ENCODE measurements at regions not wholly inside any gene's neighbourhood (a gene's known extent, or its start where the extent isn't known, plus 50 kb on each side); places are given as distances from the start of the nearest gene placed in this dataset.

- no peak overlapping the region for H3K18ac ChIP-seq (ENCODE audit: low read length)
- H3K79me2 ChIP-seq (ENCODE audit: control insufficient read depth, insufficient read depth, low read length, poor library complexity), result no peaks in the 10 kb centered on the region
- WGBS (ENCODE audit: extremely low coverage, insufficient coverage, insufficient read length), result no CpG with 5 or more reads among the region's 1 CpG
- H3K4me3 ChIP-seq (ENCODE audit: low read depth, low read length), result no peak overlapping the region
- no peak overlapping the region for H2BK120ac ChIP-seq (ENCODE audit: insufficient read depth, low read length, poor library complexity)
- no peak overlapping the region for H3K9ac ChIP-seq (ENCODE audit: low read length)
- no peaks in the 10 kb centered on the region for H3K79me1 ChIP-seq (ENCODE audit: low read length)
- H4K8ac ChIP-seq (ENCODE audit: low read depth, low read length), result no peak overlapping the region
- no peak overlapping the region for H4K91ac ChIP-seq (ENCODE audit: low read depth, low read length)
- no peaks in the 10 kb centered on the region for H3K9me3 ChIP-seq (ENCODE audit: insufficient read depth, low read depth, low read length)
- no peak for DNase-seq
- H3K27ac ChIP-seq (ENCODE audit: low read depth, low read length), result no peak overlapping the region
- no peaks in the 10 kb centered on the region for H3K27me3 ChIP-seq (ENCODE audit: insufficient read depth, low read length)
- H3K4me1 ChIP-seq (ENCODE audit: control insufficient read depth in 1 of 2, insufficient read depth in 2 of 2, low read length in 2 of 2), result peaks cover 0 to 4% of the 10 kb centered on the region in 2 experiments
- H2AFZ ChIP-seq (ENCODE audit: insufficient read depth, low read length, poor library complexity), result no peak overlapping the region
- H3K4me2 ChIP-seq (ENCODE audit: low read length), result no peak overlapping the region
- no peak overlapping the region for H2AK5ac ChIP-seq (ENCODE audit: low read length)
- H3K23ac ChIP-seq (ENCODE audit: low read length), result no peak overlapping the region
- no peaks in the 10 kb centered on the region for H3K36me3 ChIP-seq (ENCODE audit: control insufficient read depth in 1 of 2, insufficient read depth in 2 of 2, low read length in 2 of 2)
- H3K14ac ChIP-seq (ENCODE audit: low read length), result no peak overlapping the region
- H2BK5ac ChIP-seq (ENCODE audit: low read depth, low read length, poor library complexity), result no peak overlapping the region
- no peak overlapping the region for H4K12ac ChIP-seq (ENCODE audit: low read depth, low read length)
- no peak overlapping the region for H2BK12ac ChIP-seq (ENCODE audit: low read length)
- H3K4ac ChIP-seq (ENCODE audit: low read depth, low read length), result no peak overlapping the region
These were observed 712.7 kb upstream of the SGCG start for GRCh38 chr13:22468045-22468444.

DNA sequence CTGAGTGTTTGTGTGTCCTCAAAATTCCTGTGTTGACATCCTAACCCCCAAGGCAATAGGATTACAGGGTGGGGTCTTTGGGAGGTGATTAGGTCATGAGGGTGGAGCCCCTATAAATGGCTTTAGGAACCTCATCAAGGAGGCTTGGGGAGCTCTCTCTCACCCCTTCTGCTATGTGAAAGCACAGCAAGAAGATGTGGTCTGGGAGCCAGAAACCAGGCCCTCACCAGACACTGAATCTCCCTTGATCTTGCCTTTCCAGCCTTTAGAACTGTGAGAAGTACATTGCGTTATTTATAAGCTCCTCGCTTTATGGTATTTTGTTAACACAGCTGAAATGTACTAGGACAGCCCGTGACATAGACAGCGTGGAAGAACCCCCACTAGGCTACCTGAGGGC, 712.0 kb upstream of the SGCG start:
- H2AFZ ChIP-seq (ENCODE audit: insufficient read depth, low read length, poor library complexity), result no peak overlapping the region
- no peak overlapping the region for H3K9ac ChIP-seq (ENCODE audit: low read length)
- no peak overlapping the region for H4K12ac ChIP-seq (ENCODE audit: low read depth, low read length)
- no peak overlapping the region for H2BK5ac ChIP-seq (ENCODE audit: low read depth, low read length, poor library complexity)
- no peak overlapping the region for H3K14ac ChIP-seq (ENCODE audit: low read length)
- no peaks in the 10 kb centered on the region for H3K27me3 ChIP-seq (ENCODE audit: insufficient read depth, low read length)
- H3K18ac ChIP-seq (ENCODE audit: low read length), result no peak overlapping the region
- H3K79me2 ChIP-seq (ENCODE audit: control insufficient read depth, insufficient read depth, low read length, poor library complexity), result no peaks in the 10 kb centered on the region
- no CpG with 5 or more reads among the region's 4 CpGs for WGBS (ENCODE audit: extremely low coverage, insufficient coverage, insufficient read length)
- no peak overlapping the region for H3K23ac ChIP-seq (ENCODE audit: low read length)
- no peak overlapping the region for H2BK120ac ChIP-seq (ENCODE audit: insufficient read depth, low read length, poor library complexity)
- H2AK5ac ChIP-seq (ENCODE audit: low read length), result no peak overlapping the region
- H3K79me1 ChIP-seq (ENCODE audit: low read length), result no peaks in the 10 kb centered on the region
- H3K4ac ChIP-seq (ENCODE audit: low read depth, low read length), result no peak overlapping the region
- H3K36me3 ChIP-seq (ENCODE audit: control insufficient read depth in 1 of 2, insufficient read depth in 2 of 2, low read length in 2 of 2), result no peaks in the 10 kb centered on the region
- H2BK12ac ChIP-seq (ENCODE audit: low read length), result no peak overlapping the region
- H4K91ac ChIP-seq (ENCODE audit: low read depth, low read length), result no peak overlapping the region
- no peak overlapping the region for H4K8ac ChIP-seq (ENCODE audit: low read depth, low read length)
- peak; percentile 3 to 17 for DNase-seq
- H3K4me1 ChIP-seq (ENCODE audit: control insufficient read depth in 1 of 2, insufficient read depth in 2 of 2, low read length in 2 of 2), result peaks cover 0 to 4% of the 10 kb centered on the region in 2 experiments
- H3K4me2 ChIP-seq (ENCODE audit: low read length), result no peak overlapping the region
- H3K27ac ChIP-seq (ENCODE audit: low read depth, low read length), result no peak overlapping the region
- H3K4me3 ChIP-seq (ENCODE audit: low read depth, low read length), result no peak overlapping the region
- H3K9me3 ChIP-seq (ENCODE audit: insufficient read depth, low read depth, low read length), result no peaks in the 10 kb centered on the region

DNA sequence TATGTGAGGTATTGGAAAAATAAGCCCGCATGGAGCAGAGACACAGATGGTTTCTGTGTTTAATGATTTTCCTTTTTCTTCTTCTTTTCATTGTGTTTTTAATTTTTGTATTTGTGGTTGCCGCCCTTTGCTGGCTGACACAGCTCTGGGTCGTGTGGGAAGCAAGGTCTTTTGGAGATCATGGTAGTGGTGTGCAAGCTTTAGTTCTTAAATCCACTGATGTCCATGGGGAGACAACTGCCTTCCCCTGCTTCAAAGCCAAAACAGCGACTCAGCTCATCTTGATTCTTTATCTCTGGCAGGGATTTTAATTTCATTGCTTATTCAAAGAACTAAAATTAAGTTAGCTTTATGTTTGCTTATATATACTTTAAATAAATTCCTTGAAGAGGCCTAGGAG, 711.3 kb upstream of the SGCG start:
- Histone ChIP-seq H4K91ac (ENCODE audit: low read depth, low read length) (no peak overlapping the region), H3K9me3 (ENCODE audit: insufficient read depth, low read depth, low read length) (no peaks in the 10 kb centered on the region), H2BK12ac (ENCODE audit: low read length) (no peak overlapping the region), H3K27ac (ENCODE audit: low read depth, low read length) (no peak overlapping the region), H3K27me3 (ENCODE audit: insufficient read depth, low read length) (no peaks in the 10 kb centered on the region), H3K23ac (ENCODE audit: low read length) (no peak overlapping the region), H3K36me3 (ENCODE audit: control insufficient read depth in 1 of 2, insufficient read depth in 2 of 2, low read length in 2 of 2) (no peaks in the 10 kb centered on the region), H2BK5ac (ENCODE audit: low read depth, low read length, poor library complexity) (no peak overlapping the region), H3K4me3 (ENCODE audit: low read depth, low read length) (no peak overlapping the region), H2BK120ac (ENCODE audit: insufficient read depth, low read length, poor library complexity) (no peak overlapping the region), H3K4me2 (ENCODE audit: low read length) (no peak overlapping the region), H4K8ac (ENCODE audit: low read depth, low read length) (no peak overlapping the region), H3K4ac (ENCODE audit: low read depth, low read length) (no peak overlapping the region), H3K4me1 (ENCODE audit: control insufficient read depth in 1 of 2, insufficient read depth in 2 of 2, low read length in 2 of 2) (peaks cover 0 to 4% of the 10 kb centered on the region in 2 experiments), H3K79me1 (ENCODE audit: low read length) (no peaks in the 10 kb centered on the region), H3K9ac (ENCODE audit: low read length) (no peak overlapping the region), H3K79me2 (ENCODE audit: control insufficient read depth, insufficient read depth, low read length, poor library complexity) (no peaks in the 10 kb centered on the region), H2AFZ (ENCODE audit: insufficient read depth, low read length, poor library complexity) (no peak overlapping the region), H4K12ac (ENCODE audit: low read depth, low read length) (no peak overlapping the region), H3K14ac (ENCODE audit: low read length) (no peak overlapping the region), H2AK5ac (ENCODE audit: low read length) (no peak overlapping the region), H3K18ac (ENCODE audit: low read length) (no peak overlapping the region)
- DNase-seq, result peak in 1 of 2 donors; percentile 19
- no CpG with 5 or more reads among the region's 4 CpGs for WGBS (ENCODE audit: extremely low coverage, insufficient coverage, insufficient read length)

GRCh38 chr13:22470075-22470474, 710.7 kb upstream of the SGCG start:
- Histone ChIP-seq H3K4me3 (ENCODE audit: low read depth, low read length) (no peak overlapping the region), H3K79me2 (ENCODE audit: control insufficient read depth, insufficient read depth, low read length, poor library complexity) (no peaks in the 10 kb centered on the region), H3K36me3 (ENCODE audit: control insufficient read depth in 1 of 2, insufficient read depth in 2 of 2, low read length in 2 of 2) (no peaks in the 10 kb centered on the region), H2AK5ac (ENCODE audit: low read length) (no peak overlapping the region), H3K9ac (ENCODE audit: low read length) (no peak overlapping the region), H4K8ac (ENCODE audit: low read depth, low read length) (no peak overlapping the region), H3K18ac (ENCODE audit: low read length) (no peak overlapping the region), H3K27me3 (ENCODE audit: insufficient read depth, low read length) (no peaks in the 10 kb centered on the region), H3K27ac (ENCODE audit: low read depth, low read length) (no peak overlapping the region), H3K4me1 (ENCODE audit: control insufficient read depth in 1 of 2, insufficient read depth in 2 of 2, low read length in 2 of 2) (peaks cover 0 to 4% of the 10 kb centered on the region in 2 experiments), H3K23ac (ENCODE audit: low read length) (no peak overlapping the region), H3K9me3 (ENCODE audit: insufficient read depth, low read depth, low read length) (no peaks in the 10 kb centered on the region), H3K79me1 (ENCODE audit: low read length) (no peaks in the 10 kb centered on the region), H3K4ac (ENCODE audit: low read depth, low read length) (no peak overlapping the region), H3K4me2 (ENCODE audit: low read length) (no peak overlapping the region), H2BK12ac (ENCODE audit: low read length) (no peak overlapping the region), H3K14ac (ENCODE audit: low read length) (no peak overlapping the region), H4K91ac (ENCODE audit: low read depth, low read length) (no peak overlapping the region), H2BK5ac (ENCODE audit: low read depth, low read length, poor library complexity) (no peak overlapping the region), H2BK120ac (ENCODE audit: insufficient read depth, low read length, poor library complexity) (no peak overlapping the region), H2AFZ (ENCODE audit: insufficient read depth, low read length, poor library complexity) (no peak overlapping the region), H4K12ac (ENCODE audit: low read depth, low read length) (no peak overlapping the region)
- peak in 1 of 2 donors; percentile 18 for DNase-seq
- WGBS (ENCODE audit: extremely low coverage, insufficient coverage, insufficient read length), result no CpG with 5 or more reads among the region's 3 CpGs
